GM18867 (cell line): ENCODE measurements at regions not wholly inside any gene's neighbourhood (a gene's known extent, or its start where the extent isn't known, plus 50 kb on each side); places are given as distances from the start of the nearest gene placed in this dataset.

Source experiments
- ATAC-seq: cut with Tn5 transposase; IDR thresholded peaks from one replicate; pipeline ENCODE4 v1.9.1; 2021; ENCODE audit warnings: mild to moderate bottlenecking, moderate library complexity; ENCODE audit not compliant: unreplicated experiment

- no peak for ATAC-seq
Observed at GRCh38 chr9:90979138-90979551, 177.5 kb downstream of the SYK start.

DNA sequence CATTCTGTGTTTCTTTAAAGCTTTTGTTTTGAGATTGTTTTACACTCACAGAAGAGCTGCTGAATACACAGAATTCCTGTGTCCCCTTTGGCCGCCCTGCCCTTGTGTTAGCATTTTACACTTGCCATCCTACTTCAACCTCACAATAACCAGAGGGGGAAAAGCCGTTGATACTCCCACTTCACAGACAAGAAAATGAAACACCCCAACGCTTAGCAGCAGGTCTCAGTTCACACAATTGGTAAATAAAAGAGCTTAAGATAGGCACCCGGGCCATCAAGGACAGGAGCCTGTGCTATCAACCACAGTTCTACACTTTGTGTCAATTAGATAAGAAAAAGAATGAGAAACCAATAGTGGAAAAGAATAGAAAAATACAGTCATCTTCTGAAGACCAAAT, 178.0 kb downstream of the SYK start:
- no peak for ATAC-seq

- ATAC-seq, result no peak
Observed at GRCh38 chr9:90981726-90982125, 180.1 kb downstream of the SYK start.

- ATAC-seq, result no peak
Observed at GRCh38 chr9:90983394-90983793, 181.8 kb downstream of the SYK start.

- no peak for ATAC-seq
Observed at GRCh38 chr9:90985631-90986030, 184.0 kb downstream of the SYK start.

DNA sequence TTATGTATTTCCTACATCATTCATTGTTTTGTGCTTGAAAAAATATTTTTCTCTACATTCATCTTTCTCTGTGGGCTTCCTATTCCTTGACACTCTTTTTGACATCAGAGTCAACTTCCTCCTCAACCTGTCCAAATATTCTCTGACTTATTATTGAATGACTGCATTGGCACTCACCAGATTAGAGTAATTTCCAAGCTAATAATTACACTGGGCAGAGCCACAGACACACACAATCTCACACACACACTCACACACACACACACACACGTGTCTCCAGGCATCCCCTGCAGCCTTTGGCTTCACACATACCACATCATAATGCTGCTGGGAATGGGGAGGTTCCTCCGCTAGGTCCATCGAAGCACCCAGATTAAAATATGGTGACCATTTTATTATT, 184.5 kb downstream of the SYK start:
- no peak for ATAC-seq

- ATAC-seq, result no peak
Observed at GRCh38 chr9:90987566-90987965, 185.9 kb downstream of the SYK start.

DNA sequence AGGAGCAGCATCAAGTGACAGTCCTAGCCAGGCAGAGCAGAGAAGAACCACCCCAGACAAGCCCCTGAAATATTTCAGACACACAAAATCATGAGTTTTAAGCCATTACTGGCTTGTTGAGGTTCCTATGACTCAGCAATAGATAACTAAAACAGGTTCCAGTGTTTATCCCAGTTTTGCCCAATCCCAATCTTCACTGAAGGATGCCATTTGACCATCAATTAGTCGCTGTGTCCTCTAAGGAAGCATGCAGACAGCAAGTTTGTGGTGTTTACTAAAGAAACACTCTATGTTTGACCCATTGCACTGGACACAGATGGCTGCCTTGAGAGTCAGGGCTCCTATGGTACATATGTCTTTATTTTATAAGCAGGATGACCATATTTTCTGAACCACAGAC, 186.7 kb downstream of the SYK start:
- ATAC-seq, result no peak

DNA sequence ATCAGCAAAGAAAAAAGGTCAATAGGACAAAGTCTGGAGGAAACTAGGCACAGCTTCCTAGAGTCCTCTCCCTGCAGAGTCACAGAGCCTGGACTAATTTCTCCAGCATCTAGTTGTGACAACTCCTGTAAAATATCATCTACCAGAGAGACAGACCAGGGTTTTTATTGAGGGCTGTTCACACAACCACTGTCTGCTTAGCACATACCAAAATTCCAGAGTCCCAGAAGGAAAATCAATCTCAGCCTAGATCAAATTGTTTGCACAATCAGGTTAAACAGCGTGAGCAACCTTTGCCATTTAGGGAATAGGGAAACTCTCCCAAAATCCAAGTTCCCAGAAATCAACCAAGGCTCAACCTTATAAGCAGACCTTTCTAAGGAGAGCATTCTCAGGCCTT, 190.3 kb downstream of the SYK start:
- ATAC-seq, result no peak

DNA sequence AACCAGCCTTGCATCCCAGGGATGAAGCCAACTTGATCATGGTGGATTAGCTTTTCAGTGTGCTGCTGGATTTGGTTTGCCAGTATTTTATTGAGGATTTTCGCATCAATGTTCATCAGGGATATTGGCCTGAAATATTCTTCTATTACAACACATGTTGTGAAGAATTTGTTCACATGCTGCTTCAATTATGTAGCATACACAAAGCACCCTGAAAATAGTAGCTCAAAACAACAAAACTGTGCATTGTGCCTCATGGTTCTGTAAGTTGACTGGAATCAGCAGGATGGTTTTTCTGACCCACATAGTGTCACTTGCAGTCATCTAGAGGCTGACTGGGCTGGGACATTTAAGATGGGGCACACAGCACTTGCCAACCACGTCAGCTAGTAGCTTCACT, 193.9 kb downstream of the SYK start:
- ATAC-seq, result no peak

GRCh38 chr9:90996154-90997065, 194.8 kb downstream of the SYK start:
- ATAC-seq, result no peak

DNA sequence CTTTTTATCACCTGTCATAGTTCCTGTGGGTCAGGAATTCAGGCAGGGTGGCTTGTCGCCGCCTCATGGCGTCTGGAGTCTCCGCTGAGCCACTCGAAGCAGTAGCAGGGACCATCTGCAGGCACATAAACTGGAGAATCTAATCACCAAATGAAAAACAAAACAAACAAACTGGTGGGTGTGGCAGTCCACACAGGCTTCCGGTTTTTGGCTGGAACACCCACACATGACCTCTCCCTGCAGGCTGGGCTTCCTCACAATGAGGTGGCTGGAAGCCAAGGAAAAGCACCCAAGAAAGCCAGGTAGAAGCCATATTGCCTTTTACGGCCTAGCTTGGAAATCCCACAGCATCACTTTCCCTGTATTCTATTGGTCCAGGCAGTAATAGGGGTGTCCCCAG, 197.0 kb downstream of the SYK start:
- ATAC-seq, result no peak

DNA sequence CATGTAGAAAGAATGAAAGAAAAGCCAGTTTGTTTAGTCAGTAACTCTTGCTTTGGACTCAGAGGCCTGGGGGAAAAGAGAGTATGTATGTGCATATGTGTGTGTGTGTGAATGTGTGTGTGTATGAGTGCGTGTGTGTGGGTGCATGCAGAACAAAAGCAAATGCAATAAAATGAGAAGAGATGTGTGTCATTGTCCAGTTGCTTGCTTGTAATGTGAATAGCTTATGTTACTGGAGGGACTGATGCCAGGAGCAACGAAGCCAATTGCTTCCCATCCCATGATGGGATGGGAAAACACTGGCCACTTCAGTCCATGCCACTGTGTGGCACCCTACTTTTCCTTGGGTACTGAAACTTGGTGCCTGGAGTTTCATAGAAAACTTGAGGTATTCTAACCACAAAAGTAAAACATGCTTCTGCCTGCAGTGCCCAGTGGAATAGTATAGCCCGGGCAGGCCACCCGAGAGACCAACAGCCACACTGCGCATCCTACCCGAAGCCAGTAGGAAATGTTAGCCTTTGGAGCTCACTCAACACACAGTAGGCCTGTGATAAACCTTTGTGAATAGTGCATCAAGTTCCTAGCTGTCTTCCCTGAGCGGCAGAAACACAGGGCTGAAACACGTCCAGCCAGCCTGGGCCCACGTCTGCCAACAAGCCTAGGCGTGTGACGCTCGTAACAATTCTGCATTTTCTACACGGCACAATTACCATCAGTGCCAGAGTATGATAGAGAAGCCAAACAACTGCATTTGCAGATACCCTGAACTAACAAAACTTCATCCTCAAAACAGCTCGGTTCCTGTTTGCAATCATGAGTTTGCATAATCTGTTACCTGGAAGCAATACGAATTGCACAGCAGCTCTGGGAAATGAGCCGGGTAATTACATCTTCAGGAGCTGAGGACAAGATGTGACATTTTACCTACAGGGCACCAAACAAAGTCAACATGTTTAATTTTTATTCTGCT, 198.1 kb downstream of the SYK start:
- no peak for ATAC-seq

DNA sequence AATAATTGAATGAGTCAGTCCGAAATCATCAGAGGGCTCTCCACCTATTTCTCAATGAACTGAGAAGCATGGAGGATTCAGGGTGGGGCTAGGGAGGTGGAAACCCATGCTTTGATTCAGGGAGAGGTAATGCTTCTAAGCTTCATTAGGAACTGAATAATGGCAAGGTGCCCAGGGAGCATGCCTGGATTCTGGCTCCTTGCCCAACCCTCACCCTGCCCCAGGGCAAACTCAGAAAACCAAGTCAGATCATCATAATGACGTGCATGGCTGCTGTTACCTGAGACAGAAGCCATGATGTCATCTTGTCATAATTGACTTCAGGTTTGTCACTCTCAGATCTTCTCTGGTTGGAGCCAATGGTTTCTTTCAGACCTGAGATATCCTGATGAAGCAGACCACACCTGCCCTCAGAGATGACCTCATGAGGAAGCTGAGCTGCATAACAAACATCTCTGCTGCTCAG, 199.6 kb downstream of the SYK start:
- ATAC-seq, result no peak

GRCh38 chr9:91004484-91004883, 202.9 kb downstream of the SYK start:
- no peak for ATAC-seq

GRCh38 chr9:91004992-91005391, 203.4 kb downstream of the SYK start:
- ATAC-seq, result no peak

DNA sequence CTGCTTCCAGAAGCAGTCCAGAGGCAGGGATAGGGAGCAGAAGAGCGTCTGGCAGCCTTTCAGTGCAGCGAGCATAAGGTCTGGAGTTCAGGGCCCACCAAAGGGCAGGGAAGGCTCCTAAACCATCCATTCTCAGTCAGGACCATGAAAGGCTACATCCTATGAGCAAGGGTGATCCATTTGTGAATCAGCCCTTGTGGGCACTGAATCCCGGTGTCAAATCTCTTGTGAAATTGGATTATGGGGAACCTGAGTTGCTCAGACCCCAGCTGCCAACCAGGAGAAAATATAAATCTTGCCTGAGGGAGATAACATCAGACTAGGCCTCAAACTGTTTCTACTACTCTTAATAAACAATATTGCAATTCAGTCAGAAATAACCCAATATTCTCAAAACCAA, 204.4 kb downstream of the SYK start:
- ATAC-seq, result no peak

DNA sequence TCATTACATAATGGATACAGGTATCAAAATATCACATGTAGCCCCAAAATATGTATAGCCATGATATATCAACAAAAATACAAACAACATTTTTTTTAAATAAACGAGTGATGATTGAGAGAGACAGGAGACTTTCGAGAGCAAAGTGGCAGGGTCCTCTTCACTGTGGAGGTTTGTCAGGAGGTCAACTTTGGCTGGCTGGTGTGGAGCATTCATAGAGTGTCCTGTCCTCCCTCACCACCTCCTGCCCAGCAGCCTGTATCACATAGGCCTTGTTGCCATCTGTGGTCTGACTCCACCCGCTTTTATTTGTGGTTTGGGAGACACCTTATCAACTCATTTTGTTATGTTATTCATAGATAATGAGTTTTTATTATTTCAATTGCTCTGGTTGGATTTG, 206.9 kb downstream of the SYK start:
- ATAC-seq, result no peak

- no peak for ATAC-seq
Observed at GRCh38 chr9:91011891-91012290, 210.3 kb downstream of the SYK start.

DNA sequence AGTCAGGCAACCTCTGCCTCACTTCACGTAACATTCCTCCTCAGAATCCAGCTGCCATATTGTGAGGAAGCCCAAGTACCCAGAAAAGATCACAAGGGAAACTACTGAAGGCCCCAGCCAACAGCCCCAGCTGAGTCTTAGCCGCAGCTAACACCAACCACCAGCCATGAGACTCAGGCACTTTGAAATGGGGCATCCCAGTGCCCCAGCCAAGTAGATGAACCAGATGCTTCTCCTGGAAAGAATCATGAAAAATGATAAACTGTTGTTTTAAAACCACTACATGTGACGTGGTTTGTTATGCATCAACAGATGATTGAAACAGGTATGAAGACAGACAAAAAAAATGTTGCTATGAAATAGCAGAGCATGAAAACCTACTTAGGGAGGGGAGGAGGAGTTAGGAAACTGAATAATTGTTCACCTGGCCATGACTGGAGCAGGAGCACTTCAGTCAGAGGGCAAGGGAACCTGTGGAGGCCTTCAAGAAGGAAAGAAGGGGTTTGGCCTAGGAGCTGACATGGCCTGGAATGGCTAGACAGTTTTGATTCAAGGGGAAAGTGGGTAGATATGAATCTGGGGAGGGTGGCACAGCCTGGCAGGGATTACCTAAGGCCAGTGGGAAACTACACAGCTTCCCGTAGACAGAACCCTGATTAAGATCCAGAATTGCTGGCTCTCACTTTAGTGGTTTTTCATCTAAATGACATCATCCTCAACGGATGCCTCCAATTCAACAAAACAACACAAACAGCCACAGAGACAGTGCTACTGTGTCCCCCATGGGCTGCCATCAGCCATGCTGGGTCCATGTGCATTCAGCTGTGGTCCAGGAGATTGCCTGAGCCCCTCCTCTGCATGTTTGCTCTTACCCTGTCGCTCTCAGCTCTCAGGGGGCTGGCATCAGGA, 211.6 kb downstream of the SYK start:
- no peak for ATAC-seq

- ATAC-seq, result no peak
Observed at GRCh38 chr9:91017245-91017644, 215.6 kb downstream of the SYK start.
